AG08396 (cell line): ENCODE measurements at regions not wholly inside any gene's neighbourhood (a gene's known extent, or its start where the extent isn't known, plus 50 kb on each side); places are given as distances from the start of the nearest gene placed in this dataset.
"Not testable (repeated sequence)": the region's sequence is repeated elsewhere in the genome, so short reads cannot be mapped to it uniquely, and the experiment has no call there.

Experiments used
- DNase-seq: peaks from one replicate; pipeline ENCODE4 v3.0.0; 2012; ENCODE audit warnings: low spot score, mixed read lengths

GRCh38 chr7:32762925-32763293 is 128.7 kb downstream of the KBTBD2 start:
- DNase-seq: no peak

GRCh38 chr7:32762206-32762924 is 129.2 kb downstream of the KBTBD2 start:
- DNase-seq: not testable (repeated sequence)

- no peak for DNase-seq
These were observed 129.9 kb downstream of the KBTBD2 start for GRCh38 chr7:32761451-32762205.

- DNase-seq: not testable (repeated sequence)
These were observed 130.8 kb downstream of the KBTBD2 start for GRCh38 chr7:32760755-32761154.

GRCh38 chr7:32759859-32760258 is 131.7 kb downstream of the KBTBD2 start:
- DNase-seq: not testable (repeated sequence)

- DNase-seq: not testable (repeated sequence)
These were observed 137.7 kb downstream of the KBTBD2 start for GRCh38 chr7:32753872-32754271.

GRCh38 chr7:32748337-32748736 is 143.2 kb downstream of the KBTBD2 start:
- not testable (repeated sequence) for DNase-seq

GRCh38 chr7:32747443-32748148 is 144.0 kb downstream of the KBTBD2 start:
- DNase-seq: not testable (repeated sequence)

GRCh38 chr7:32741853-32742476 is 149.6 kb downstream of the KBTBD2 start:
- DNase-seq: not testable (repeated sequence)

GRCh38 chr7:32739749-32740148 is 151.8 kb downstream of the KBTBD2 start:
- not testable (repeated sequence) for DNase-seq

- DNase-seq: not testable (repeated sequence)
These were observed 153.2 kb downstream of the KBTBD2 start for GRCh38 chr7:32738390-32738789.

GRCh38 chr7:32732767-32733166 is 158.8 kb downstream of the KBTBD2 start:
- not testable (repeated sequence) for DNase-seq

- not testable (repeated sequence) for DNase-seq
These were observed 162.3 kb downstream of the KBTBD2 start for GRCh38 chr7:32729335-32729675.

- peak; percentile 72 for DNase-seq
These were observed 162.9 kb downstream of the KBTBD2 start for GRCh38 chr7:32728412-32729334.

GRCh38 chr7:32727483-32728411 is 163.8 kb downstream of the KBTBD2 start:
- peak; percentile 48 for DNase-seq

GRCh38 chr7:32722837-32723236 is 168.7 kb downstream of the KBTBD2 start:
- DNase-seq: not testable (repeated sequence)

- DNase-seq: no peak
These were observed 197.4 kb downstream of the KBTBD2 start for GRCh38 chr7:32694182-32694581.

- not testable (repeated sequence) for DNase-seq
These were observed 196.9 kb downstream of the AVL9 start for GRCh38 chr7:32691965-32692815.

GRCh38 chr7:32688092-32688491 is 192.8 kb downstream of the AVL9 start:
- DNase-seq: not testable (repeated sequence)
